SK-N-SH (cell line): ENCODE measurements at regions not wholly inside any gene's neighbourhood (a gene's known extent, or its start where the extent isn't known, plus 50 kb on each side); places are given as distances from the start of the nearest gene placed in this dataset.

Experiments used
- CTCF ChIA-PET: fragments of 300-600, 350-600 bp; formaldehyde crosslinking; extraction: SDS; loops from one replicate; lab custom pipeline; 2021; lab: Yijun Ruan, JAX
- POLR2A ChIA-PET: fragments of 350-600 bp; sonication (Branson Sonifier 250); formaldehyde crosslinking; extraction: SDS; loops from one replicate; lab custom pipeline; 2020; ENCODE audit warnings: antibody characterized with exemption, inconsistent platforms; lab: Yijun Ruan, JAX
- DNase-seq: peaks from one replicate; pipeline ENCODE4 v3.0.0; 2012
- H2AFZ ChIP-seq: fragments of 200-600 bp; sonication (generic); 2 replicates; pipeline ENCODE4 v1.8.1; 2016; ENCODE audit warnings: antibody characterized with exemption, mild to moderate bottlenecking, low read depth
- H3F3A ChIP-seq: fragments of 200-600 bp; sonication (generic); replicated peaks from 2 replicates; pipeline ENCODE3; 2016; ENCODE audit warnings: antibody characterized with exemption, mild to moderate bottlenecking; ENCODE audit not compliant: insufficient read depth
- H3K27ac ChIP-seq, 2 experiments: fragments of 200-500 bp in 1 of 2; fragments of 200-600 bp in 1 of 2; sonication (Bioruptor generic) in 1 of 2; sonication (generic), shearing (Covaris generic) in 1 of 2; 2 replicates each; pipeline versions ENCODE4 v1.5.1 to v1.6.1; 2014 to 2016; ENCODE audit warnings: low read depth in 2 of 2, inconsistent platforms in 1 of 2, low read length in 1 of 2, mild to moderate bottlenecking in 1 of 2, mixed read lengths in 1 of 2
- H3K27me3 ChIP-seq: fragments of 200-600 bp; sonication (generic), shearing (Covaris generic); 2 replicates; pipeline ENCODE4 v1.6.1; 2016; ENCODE audit warnings: mixed run types; ENCODE audit not compliant: insufficient read depth
- H3K36me3 ChIP-seq, 2 experiments: fragments of 200-500 bp in 1 of 2; fragments of 200-600 bp in 1 of 2; sonication (Bioruptor generic) in 1 of 2; sonication (generic) in 1 of 2; replicated peaks in 1 of 2; 2 replicates each; pipeline versions ENCODE3 to v1.5.1; 2014 to 2016; ENCODE audit warnings: low read length in 1 of 2, mild to moderate bottlenecking in 1 of 2; ENCODE audit not compliant: insufficient read depth in 2 of 2, control insufficient read depth in 1 of 2
- H3K4me1 ChIP-seq, 2 experiments: fragments of 200-500 bp in 1 of 2; fragments of 200-600 bp in 1 of 2; sonication (Bioruptor generic) in 1 of 2; sonication (generic), shearing (Covaris generic) in 1 of 2; 2 replicates each; pipeline versions ENCODE4 v1.5.1 to v1.6.1; 2014 to 2016; ENCODE audit warnings: low read depth in 1 of 2, low read length in 1 of 2, mixed run types in 1 of 2; ENCODE audit not compliant: insufficient read depth in 2 of 2, control insufficient read depth in 1 of 2
- H3K4me2 ChIP-seq: fragments of 200-600 bp; sonication (generic), shearing (Covaris generic); 2 replicates; pipeline ENCODE4 v1.6.1; 2017; ENCODE audit warnings: mixed run types
- H3K4me3 ChIP-seq, 2 experiments: fragments of 200-500 bp in 1 of 2; fragments of 200-600 bp in 1 of 2; sonication (Bioruptor generic) in 1 of 2; sonication (generic), shearing (Covaris generic) in 1 of 2; 2 replicates each; pipeline versions ENCODE4 v1.5.1 to v1.8.1; 2014 to 2016; ENCODE audit warnings: low read depth in 2 of 2, inconsistent platforms in 1 of 2, low read length in 1 of 2, mild to moderate bottlenecking in 1 of 2, mixed read lengths in 1 of 2, moderate library complexity in 1 of 2
- H3K79me2 ChIP-seq: fragments of 200-600 bp; sonication (generic); 2 replicates; pipeline ENCODE4 v1.8.1; 2017; ENCODE audit warnings: mild to moderate bottlenecking; ENCODE audit not compliant: insufficient read depth
- H3K9ac ChIP-seq: fragments of 200-600 bp; sonication (generic); 2 replicates; pipeline ENCODE4 v1.6.1; 2017; ENCODE audit warnings: mixed run types
- H3K9me2 ChIP-seq: fragments of 200-600 bp; sonication (generic); 2 replicates; pipeline ENCODE4 v1.6.1; 2017; ENCODE audit warnings: mixed run types
- H3K9me3 ChIP-seq: fragments of 200-600 bp; sonication (generic); 2 replicates; pipeline ENCODE4 v1.6.1; 2017; ENCODE audit warnings: mixed run types, mild to moderate bottlenecking, moderate library complexity
- H4K20me1 ChIP-seq: fragments of 200-600 bp; sonication (generic); 2 replicates; pipeline ENCODE4 v1.6.1; 2017; ENCODE audit warnings: mild to moderate bottlenecking, mixed run types; ENCODE audit not compliant: insufficient read depth
- CTCF ChIP-seq: fragments of 200-600 bp; sonication (generic); IDR thresholded peaks from 2 replicates; pipeline ENCODE4 v1.6.1; 2017; ENCODE audit warnings: antibody characterized with exemption, mild to moderate bottlenecking, moderate library complexity
- ELF1 ChIP-seq: IDR thresholded peaks from 2 replicates; pipeline ENCODE4 v1.4.0; 2012
- EP300 ChIP-seq, 2 experiments: IDR thresholded peaks; 2 replicates each; pipeline versions ENCODE4 v1.4.0 to v1.6.1; 2012; ENCODE audit warnings: borderline replicate concordance in 1 of 2, low read depth in 1 of 2, low read length in 1 of 2
- EZH2phosphoT487 ChIP-seq: fragments of 200-600 bp; sonication (generic); IDR thresholded peaks from 2 replicates; pipeline ENCODE4 v1.6.1; 2017; ENCODE audit warnings: low read depth, mixed run types, mild to moderate bottlenecking, antibody characterized with exemption, moderate library complexity, borderline replicate concordance
- FOXJ3 ChIP-seq: sonication (generic); formaldehyde crosslinking; IDR thresholded peaks from 2 replicates; pipeline ENCODE4 v1.5.1; 2020; ENCODE audit warnings: mild to moderate bottlenecking, missing genetic modification reagents
- FOXM1 ChIP-seq: IDR thresholded peaks from 2 replicates; pipeline ENCODE4 v1.4.0; 2012; ENCODE audit warnings: low read depth, mild to moderate bottlenecking
- GABPA ChIP-seq: IDR thresholded peaks from 2 replicates; pipeline ENCODE4 v1.4.0; 2012; ENCODE audit warnings: low read depth, mild to moderate bottlenecking
- GATA2 ChIP-seq: sonication (generic); formaldehyde crosslinking; IDR thresholded peaks from 2 replicates; pipeline ENCODE4 v1.5.0; 2020; ENCODE audit warnings: mild to moderate bottlenecking, missing genetic modification reagents
- IRF3 ChIP-seq: fragments of 150-350 bp; IDR thresholded peaks from 2 replicates; pipeline ENCODE4 v1.6.1; 2016; ENCODE audit warnings: mild to moderate bottlenecking, low read depth, low read length
- JUND ChIP-seq: IDR thresholded peaks from 2 replicates; pipeline ENCODE4 v1.4.0; 2012
- PBX3 ChIP-seq: IDR thresholded peaks from 2 replicates; pipeline ENCODE4; 2012
- RXRA ChIP-seq: IDR thresholded peaks from 2 replicates; pipeline ENCODE4 v1.4.0; 2012; ENCODE audit warnings: low read depth, mild to moderate bottlenecking, borderline replicate concordance
- TAF1 ChIP-seq: IDR thresholded peaks from 2 replicates; pipeline ENCODE4 v1.6.1; 2012; ENCODE audit warnings: low read depth, mild to moderate bottlenecking, low read length, moderate library complexity, borderline replicate concordance
- TCF12 ChIP-seq: IDR thresholded peaks from 2 replicates; pipeline ENCODE4 v1.4.0; 2012
- USF1 ChIP-seq: IDR thresholded peaks from 2 replicates; pipeline ENCODE4 v1.4.0; 2012; ENCODE audit warnings: low read depth, borderline replicate concordance
- WGBS: methylation state at CpG from one replicate; pipeline ENCODE4 v1.1.6; 2017; ENCODE audit warnings: low lambda C conversion rate; 5-methylcytosine and 5-hydroxymethylcytosine counted together
- TF ChIP-seq, protein P1 (sequence below): IDR thresholded peaks from 2 replicates; pipeline ENCODE4 v1.4.0; 2012; ENCODE audit warnings: low read depth
- TF ChIP-seq, protein P2 (sequence below): IDR thresholded peaks from 2 replicates; pipeline ENCODE4 v1.6.1; 2012; ENCODE audit warnings: mild to moderate bottlenecking, low read depth, low read length, moderate library complexity

- TF ChIP-seq IRF3 (no peak), USF1 (no peak), GATA2 (CRISPR knock-in tag) (no peak), TCF12 (no peak), JUND (no peak)
- TF ChIP-seq, protein P1, sequence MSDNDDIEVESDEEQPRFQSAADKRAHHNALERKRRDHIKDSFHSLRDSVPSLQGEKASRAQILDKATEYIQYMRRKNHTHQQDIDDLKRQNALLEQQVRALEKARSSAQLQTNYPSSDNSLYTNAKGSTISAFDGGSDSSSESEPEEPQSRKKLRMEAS: no peak
- TF ChIP-seq, all 33 proteins: peak for 0
These were observed 305.0 kb upstream of the SULF2 start (continued) for GRCh38 chr20:48090314-48090713.

- DNase-seq: no peak
- H3K27me3 ChIP-seq: no peaks in the 10 kb centered on the region
- no peak for TF ChIP-seq FOXM1
- no peak for TF ChIP-seq CTCF
- H2AFZ ChIP-seq: no peak overlapping the region
- H3K9ac ChIP-seq: no peak overlapping the region
- H3K9me3 ChIP-seq: no peaks in the 10 kb centered on the region
- ChIA-PET CTCF (interaction anchor here (1.1 to 1.2 kb wide), 2 partner anchors 12 to 540 kb away, joined by 3 read pairs; no protein-coding TSS in a partner anchor), POLR2A (no interaction called here)
- no peaks in the 10 kb centered on the region for H3K36me3 ChIP-seq
- H3K79me2 ChIP-seq: no peaks in the 10 kb centered on the region
- no peaks in the 10 kb centered on the region for H3F3A ChIP-seq
- 24% methylated on average over 2 of the region's 2 CpGs for WGBS
- no peak overlapping the region for H3K4me2 ChIP-seq
- H4K20me1 ChIP-seq: no peaks in the 10 kb centered on the region
- no peaks in the 10 kb centered on the region for H3K9me2 ChIP-seq
- H3K27ac ChIP-seq: no peak overlapping the region
- no peak overlapping the region for H3K4me3 ChIP-seq
- H3K4me1 ChIP-seq: peaks cover 0 to 8% of the 10 kb centered on the region in 2 experiments; a peak in 2 of 4 replicates
These were observed 295.3 kb upstream of the SULF2 start for GRCh38 chr20:48080583-48080982.

GRCh38 chr20:48079028-48079427 is 293.7 kb upstream of the SULF2 start:
- 41% methylated on average over 5 of the region's 5 CpGs for WGBS
- H3K27me3 ChIP-seq: no peaks in the 10 kb centered on the region
- no peak for DNase-seq
- no peak overlapping the region for H3K4me2 ChIP-seq
- no peaks in the 10 kb centered on the region for H4K20me1 ChIP-seq
- no peak for TF ChIP-seq ELF1
- TF ChIP-seq GABPA: no peak
- TF ChIP-seq EP300 (IDR thresholded peaks at IDR 0.05; ENCODE audit: borderline replicate concordance in 1 of 2, low read depth in 1 of 2, low read length in 1 of 2): no peak
- TF ChIP-seq, protein P2, sequence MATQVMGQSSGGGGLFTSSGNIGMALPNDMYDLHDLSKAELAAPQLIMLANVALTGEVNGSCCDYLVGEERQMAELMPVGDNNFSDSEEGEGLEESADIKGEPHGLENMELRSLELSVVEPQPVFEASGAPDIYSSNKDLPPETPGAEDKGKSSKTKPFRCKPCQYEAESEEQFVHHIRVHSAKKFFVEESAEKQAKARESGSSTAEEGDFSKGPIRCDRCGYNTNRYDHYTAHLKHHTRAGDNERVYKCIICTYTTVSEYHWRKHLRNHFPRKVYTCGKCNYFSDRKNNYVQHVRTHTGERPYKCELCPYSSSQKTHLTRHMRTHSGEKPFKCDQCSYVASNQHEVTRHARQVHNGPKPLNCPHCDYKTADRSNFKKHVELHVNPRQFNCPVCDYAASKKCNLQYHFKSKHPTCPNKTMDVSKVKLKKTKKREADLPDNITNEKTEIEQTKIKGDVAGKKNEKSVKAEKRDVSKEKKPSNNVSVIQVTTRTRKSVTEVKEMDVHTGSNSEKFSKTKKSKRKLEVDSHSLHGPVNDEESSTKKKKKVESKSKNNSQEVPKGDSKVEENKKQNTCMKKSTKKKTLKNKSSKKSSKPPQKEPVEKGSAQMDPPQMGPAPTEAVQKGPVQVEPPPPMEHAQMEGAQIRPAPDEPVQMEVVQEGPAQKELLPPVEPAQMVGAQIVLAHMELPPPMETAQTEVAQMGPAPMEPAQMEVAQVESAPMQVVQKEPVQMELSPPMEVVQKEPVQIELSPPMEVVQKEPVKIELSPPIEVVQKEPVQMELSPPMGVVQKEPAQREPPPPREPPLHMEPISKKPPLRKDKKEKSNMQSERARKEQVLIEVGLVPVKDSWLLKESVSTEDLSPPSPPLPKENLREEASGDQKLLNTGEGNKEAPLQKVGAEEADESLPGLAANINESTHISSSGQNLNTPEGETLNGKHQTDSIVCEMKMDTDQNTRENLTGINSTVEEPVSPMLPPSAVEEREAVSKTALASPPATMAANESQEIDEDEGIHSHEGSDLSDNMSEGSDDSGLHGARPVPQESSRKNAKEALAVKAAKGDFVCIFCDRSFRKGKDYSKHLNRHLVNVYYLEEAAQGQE: no peak
- TF ChIP-seq PBX3: no peak
- no peak for TF ChIP-seq RXRA
- no peak for TF ChIP-seq EZH2phosphoT487
- no peak for TF ChIP-seq FOXJ3 (CRISPR knock-in tag)
- TF ChIP-seq, protein P1: no peak
- no peak for TF ChIP-seq TAF1
- TF ChIP-seq, all 33 proteins: peak for 0
- no peaks in the 10 kb centered on the region for H3K79me2 ChIP-seq
- H3K4me1 ChIP-seq: peaks cover 0 to 12% of the 10 kb centered on the region in 2 experiments; a peak in 2 of 4 replicates
- no peak overlapping the region for H3K9ac ChIP-seq
- H2AFZ ChIP-seq: no peak overlapping the region
- POLR2A ChIA-PET: no interaction called here
- no peaks in the 10 kb centered on the region for H3K9me3 ChIP-seq
- H3K27ac ChIP-seq: no peak overlapping the region
- no peaks in the 10 kb centered on the region for H3F3A ChIP-seq
- H3K36me3 ChIP-seq: no peaks in the 10 kb centered on the region
- H3K4me3 ChIP-seq: no peak overlapping the region
- H3K9me2 ChIP-seq: no peaks in the 10 kb centered on the region
- CTCF ChIA-PET: interaction anchor here (1.7 kb wide), 1 partner anchor 542 kb away, joined by 8 read pairs; no protein-coding TSS in a partner anchor
